ENCODE measurements at regions not wholly inside any gene's neighbourhood (a gene's known extent, or its start where the extent isn't known, plus 50 kb on each side); places are given as distances from the start of the nearest gene placed in this dataset.
"Not testable (repeated sequence)": the region's sequence is repeated elsewhere in the genome, so short reads cannot be mapped to it uniquely, and the experiment has no call there.

- no peak for DNase-seq
These were observed 63.0 kb downstream of the HLX start for GRCh38 chr1:220942278-220942677.

- not testable (repeated sequence) for DNase-seq
These were observed 63.7 kb downstream of the HLX start for GRCh38 chr1:220942914-220943313.

- no peak for DNase-seq
These were observed 64.2 kb downstream of the HLX start for GRCh38 chr1:220943319-220943996.

- DNase-seq, result no peak
These were observed 71.3 kb downstream of the HLX start for GRCh38 chr1:220950576-220950975.

GRCh38 chr1:220952961-220953643, 73.9 kb downstream of the HLX start:
- no peak for DNase-seq

- DNase-seq, result no peak
These were observed 75.3 kb downstream of the HLX start for GRCh38 chr1:220954321-220955075.

GRCh38 chr1:220955116-220955515, 75.9 kb downstream of the HLX start:
- no peak for DNase-seq

GRCh38 chr1:220956501-220957232, 77.4 kb downstream of the HLX start:
- no peak for DNase-seq

- DNase-seq, result peak; percentile 13
These were observed 78.0 kb downstream of the HLX start for GRCh38 chr1:220957233-220957605.

- DNase-seq, result no peak
These were observed 79.0 kb downstream of the HLX start for GRCh38 chr1:220958234-220958633.

- peak; percentile 17 for DNase-seq
These were observed 82.9 kb downstream of the HLX start for GRCh38 chr1:220962031-220962751.

- no peak for DNase-seq
These were observed 86.8 kb downstream of the HLX start for GRCh38 chr1:220966041-220966440.

- no peak for DNase-seq
These were observed 87.2 kb downstream of the HLX start for GRCh38 chr1:220966473-220966872.

- no peak for DNase-seq
These were observed 87.8 kb downstream of the HLX start for GRCh38 chr1:220966881-220967611.

- DNase-seq, result no peak
These were observed 88.7 kb downstream of the HLX start for GRCh38 chr1:220967911-220968310.

- DNase-seq, result not testable (repeated sequence)
These were observed 90.0 kb downstream of the HLX start for GRCh38 chr1:220969281-220969680.

- no peak for DNase-seq
These were observed 91.1 kb downstream of the HLX start for GRCh38 chr1:220970311-220970710.

- no peak for DNase-seq
These were observed 92.0 kb downstream of the HLX start for GRCh38 chr1:220971221-220971620.

- no peak for DNase-seq
These were observed 95.2 kb downstream of the HLX start for GRCh38 chr1:220974431-220974830.

- no peak for DNase-seq
These were observed 97.1 kb downstream of the HLX start for GRCh38 chr1:220976390-220976789.

GRCh38 chr1:220979371-220979770, 100.1 kb downstream of the HLX start:
- DNase-seq, result no peak

GRCh38 chr1:220982686-220983085, 103.4 kb downstream of the HLX start:
- DNase-seq, result no peak
